D721Med (cell line): ENCODE measurements at regions not wholly inside any gene's neighbourhood (a gene's known extent, or its start where the extent isn't known, plus 50 kb on each side); places are given as distances from the start of the nearest gene placed in this dataset.
"Not testable (repeated sequence)": the region's sequence is repeated elsewhere in the genome, so short reads cannot be mapped to it uniquely, and the experiment has no call there.

ENCODE experiments used
- DNase-seq: peaks from one replicate; pipeline ENCODE4 v3.0.0; 2011; ENCODE audit warnings: low spot score; ENCODE audit not compliant: insufficient read length
- FAIRE-seq: peaks from 2 replicates; lab custom pipeline; 2011; peaks lifted over from hg19 to GRCh38; lab: Jason Lieb, UNC
- TF ChIP-seq, protein P1 (sequence below): IDR thresholded peaks from 2 replicates; pipeline ENCODE4 v1.5.1; 2012; ENCODE audit warnings: mild to moderate bottlenecking, control low read depth; ENCODE audit not compliant: insufficient read depth; ENCODE audit errors: missing control alignments

DNA sequence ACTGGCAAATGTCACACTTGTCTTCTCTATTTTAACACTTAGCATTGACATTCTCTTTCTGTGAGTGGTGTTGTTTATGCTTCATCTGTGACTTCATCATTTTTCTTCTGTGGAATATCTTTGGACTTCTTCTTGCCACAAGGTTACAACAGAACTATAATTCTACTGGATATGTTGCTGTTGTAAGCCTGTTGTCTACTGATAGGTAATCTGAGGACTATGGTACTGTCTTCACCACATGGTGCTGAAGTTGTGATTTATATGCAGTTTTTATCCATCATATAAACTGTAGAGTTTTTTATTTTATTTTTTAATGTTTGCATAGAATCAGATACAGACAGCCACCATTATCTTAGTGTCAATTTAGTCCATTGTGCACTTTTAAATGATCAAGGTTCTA is 622.2 kb upstream of the CNTN5 start:
- DNase-seq (no peak), FAIRE-seq (no peak)
- TF ChIP-seq, protein P1, sequence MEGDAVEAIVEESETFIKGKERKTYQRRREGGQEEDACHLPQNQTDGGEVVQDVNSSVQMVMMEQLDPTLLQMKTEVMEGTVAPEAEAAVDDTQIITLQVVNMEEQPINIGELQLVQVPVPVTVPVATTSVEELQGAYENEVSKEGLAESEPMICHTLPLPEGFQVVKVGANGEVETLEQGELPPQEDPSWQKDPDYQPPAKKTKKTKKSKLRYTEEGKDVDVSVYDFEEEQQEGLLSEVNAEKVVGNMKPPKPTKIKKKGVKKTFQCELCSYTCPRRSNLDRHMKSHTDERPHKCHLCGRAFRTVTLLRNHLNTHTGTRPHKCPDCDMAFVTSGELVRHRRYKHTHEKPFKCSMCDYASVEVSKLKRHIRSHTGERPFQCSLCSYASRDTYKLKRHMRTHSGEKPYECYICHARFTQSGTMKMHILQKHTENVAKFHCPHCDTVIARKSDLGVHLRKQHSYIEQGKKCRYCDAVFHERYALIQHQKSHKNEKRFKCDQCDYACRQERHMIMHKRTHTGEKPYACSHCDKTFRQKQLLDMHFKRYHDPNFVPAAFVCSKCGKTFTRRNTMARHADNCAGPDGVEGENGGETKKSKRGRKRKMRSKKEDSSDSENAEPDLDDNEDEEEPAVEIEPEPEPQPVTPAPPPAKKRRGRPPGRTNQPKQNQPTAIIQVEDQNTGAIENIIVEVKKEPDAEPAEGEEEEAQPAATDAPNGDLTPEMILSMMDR, result no peak

DNA sequence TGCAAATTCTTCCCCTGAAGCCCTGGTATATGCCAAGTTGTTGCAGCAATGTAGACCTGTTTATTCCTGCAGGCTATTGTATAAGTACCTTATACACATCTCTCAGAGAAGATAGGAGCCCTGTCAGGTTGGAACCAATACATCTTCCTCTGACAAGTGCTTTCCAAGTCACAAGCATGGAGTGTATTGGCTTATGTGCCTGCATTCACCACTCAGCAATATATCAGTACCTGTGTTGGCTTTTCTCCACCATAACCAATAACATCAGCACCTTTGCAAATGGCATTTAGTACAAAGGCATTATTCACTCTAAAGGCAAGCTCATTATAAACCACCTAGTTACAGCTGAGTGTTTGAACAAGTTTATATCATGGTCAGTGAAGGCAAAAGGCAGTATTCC is 611.7 kb upstream of the CNTN5 start:
- TF ChIP-seq, protein P1, result no peak
- FAIRE-seq, result no peak
- DNase-seq, result no peak

DNA sequence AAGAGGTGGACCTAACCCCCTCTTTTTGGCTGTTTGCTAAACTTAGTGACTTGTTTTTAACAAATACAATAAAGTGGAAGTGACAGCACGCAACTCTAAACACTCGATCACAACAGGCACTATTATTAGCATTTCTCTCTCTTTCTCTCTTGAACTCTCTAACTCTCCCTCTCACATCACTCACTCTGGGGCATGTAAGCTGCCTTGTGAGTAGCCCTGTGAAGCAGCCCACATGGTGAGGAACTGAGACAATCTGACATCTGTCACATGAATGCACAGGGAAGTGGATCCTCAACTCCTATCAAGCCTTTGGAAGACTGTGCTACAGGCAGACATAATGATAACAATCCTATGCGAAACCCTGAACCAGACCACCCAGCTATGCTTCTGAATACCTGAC is 609.0 kb upstream of the CNTN5 start:
- FAIRE-seq, result no peak
- no peak for DNase-seq
- TF ChIP-seq, protein P1, result no peak

DNA sequence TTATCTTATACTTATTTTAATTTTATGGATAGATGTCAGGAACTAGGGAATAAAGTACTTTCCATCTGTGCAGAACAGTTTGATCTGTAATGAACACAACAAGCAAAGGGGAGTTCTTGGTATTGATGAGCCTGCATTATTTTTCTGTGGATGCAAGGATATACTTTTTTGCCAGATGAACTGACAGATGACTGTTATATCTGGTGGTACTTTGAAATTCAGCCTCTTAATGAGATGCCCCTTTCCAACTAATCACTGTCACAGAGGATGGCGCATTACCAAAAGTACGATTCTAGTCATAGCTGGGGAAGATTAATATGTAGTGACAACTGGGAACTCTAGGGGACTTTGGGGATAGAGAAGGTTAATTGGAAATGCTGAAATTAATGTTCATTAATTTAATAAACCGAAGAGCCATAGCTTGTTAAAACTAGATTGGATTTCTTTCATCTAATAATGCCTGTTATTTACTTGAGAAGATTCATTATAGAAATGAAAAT is 603.4 kb upstream of the CNTN5 start:
- FAIRE-seq (no peak), DNase-seq (no peak)
- TF ChIP-seq, protein P1, result no peak

DNA sequence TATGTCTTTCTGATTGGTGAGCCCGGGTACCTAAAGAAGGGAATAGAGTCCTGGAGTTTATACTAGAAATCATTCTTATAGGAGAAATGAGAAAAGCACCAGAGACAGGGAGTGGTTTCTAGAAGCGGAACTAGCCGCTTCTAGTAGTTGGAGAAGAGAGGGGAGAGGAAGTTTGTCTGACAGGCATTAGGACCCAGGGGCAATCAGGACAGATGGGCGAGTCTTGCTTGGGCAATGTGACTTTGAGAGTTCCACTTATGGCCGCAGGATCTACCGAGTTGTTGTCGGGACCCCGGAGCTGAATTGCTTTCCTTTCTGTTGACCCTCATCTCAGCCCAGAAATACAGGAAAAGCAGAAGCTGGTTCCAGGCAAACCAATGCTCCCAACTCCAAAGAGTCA is 596.8 kb upstream of the CNTN5 start:
- no peak for FAIRE-seq
- TF ChIP-seq, protein P1, result no peak
- no peak for DNase-seq

DNA sequence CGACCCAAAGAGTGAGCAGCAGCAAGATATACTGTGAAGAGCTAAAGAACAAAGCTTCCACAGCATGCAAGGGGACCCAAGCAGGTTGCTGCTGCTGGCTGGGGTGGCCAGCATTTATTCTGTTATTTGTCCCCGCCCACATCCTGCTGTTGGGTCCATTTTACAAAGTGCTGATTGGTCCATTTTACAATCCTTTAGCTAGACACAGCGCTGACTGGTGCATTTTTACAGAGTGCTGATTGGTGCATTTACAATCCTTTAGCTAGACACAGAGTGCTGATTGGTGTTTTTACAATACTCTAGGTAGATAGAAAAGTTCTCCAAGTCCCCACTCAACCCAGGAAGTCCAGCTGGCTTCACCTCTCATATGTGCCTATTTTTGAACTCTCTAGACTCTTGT is 596.0 kb upstream of the CNTN5 start:
- not testable (repeated sequence) for DNase-seq, FAIRE-seq

DNA sequence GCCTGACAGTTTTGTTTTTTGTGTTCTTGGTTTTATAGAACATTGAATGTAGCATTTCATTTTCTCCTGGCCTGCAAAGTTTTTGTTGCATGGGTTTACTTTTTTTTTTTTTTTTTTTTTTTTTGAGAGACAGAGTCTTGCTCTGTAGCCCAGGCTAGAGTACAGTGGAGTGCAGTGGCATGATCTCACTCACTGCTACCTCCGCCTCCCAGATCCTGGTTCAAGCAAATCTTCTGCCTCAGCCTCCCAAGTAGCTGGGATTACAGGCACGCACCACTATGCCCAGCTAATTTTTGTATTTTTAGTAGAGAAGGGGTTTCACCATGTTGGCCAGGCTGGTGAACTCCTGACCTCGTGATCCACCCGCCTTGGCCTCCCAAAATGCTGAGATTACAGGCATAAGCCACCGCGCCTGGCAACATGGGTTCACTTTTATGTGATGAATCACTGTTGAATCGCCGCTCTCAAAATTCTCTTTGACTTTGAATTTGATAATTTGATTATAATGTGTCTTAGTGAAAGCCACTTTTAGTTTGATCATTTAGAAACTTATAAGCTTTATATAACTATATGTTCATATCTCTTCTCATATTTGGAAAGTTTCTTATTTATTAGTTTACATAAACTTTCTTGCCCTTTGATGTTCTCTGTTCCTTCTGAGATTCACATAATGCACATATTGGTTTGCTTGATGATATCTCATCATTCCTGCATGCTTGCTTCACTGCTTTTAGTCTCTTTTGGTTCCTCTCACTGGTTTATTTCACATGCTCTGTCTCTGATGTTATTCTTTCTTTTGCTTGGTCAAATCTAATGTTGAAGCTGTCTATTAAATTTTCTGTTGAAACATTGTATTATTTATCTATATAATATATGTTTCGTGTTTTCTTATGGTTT is 589.0 kb upstream of the CNTN5 start:
- TF ChIP-seq, protein P1, result no peak
- FAIRE-seq (no peak), DNase-seq (no peak)
